OCI-LY7 (cell line): ENCODE measurements at regions not wholly inside any gene's neighbourhood (a gene's known extent, or its start where the extent isn't known, plus 50 kb on each side); places are given as distances from the start of the nearest gene placed in this dataset.

Experiments used
- BruUV-seq: library from RNA; stranded (reverse); fragments of 400-500 nt; replicated peaks from 2 replicates; lab custom pipeline; 2021; lab: Mats Ljungman, UMichigan
- CTCF ChIA-PET: fragments of 300-600 bp; sonication (Branson Sonifier 250); formaldehyde crosslinking; loops from one replicate; lab custom pipeline; 2022; ENCODE audit warnings: antibody characterized with exemption; ENCODE audit not compliant: unreplicated experiment; lab: Charles Lee
- POLR2A ChIA-PET: fragments of 300-600 bp; sonication (Branson Sonifier 250); formaldehyde crosslinking; loops from one replicate; lab custom pipeline; 2022; ENCODE audit warnings: antibody characterized with exemption; lab: Charles Lee
- DNase-seq: peaks from one replicate; pipeline ENCODE4 v3.0.0-alpha.2; 2015; ENCODE audit warnings: low spot score
- H2AFZ ChIP-seq: fragments of 200-600 bp; sonication (generic), shearing (Covaris generic); 2 replicates; pipeline ENCODE4 v1.6.1; 2014; ENCODE audit warnings: mild to moderate bottlenecking, antibody characterized with exemption, low read length, moderate library complexity
- H3K27ac ChIP-seq: fragments of 200-600 bp; sonication (generic); 2 replicates; pipeline ENCODE4 v1.5.1; 2014; ENCODE audit warnings: mixed run types, low read depth, mild to moderate bottlenecking, moderate library complexity, low read length, inconsistent platforms; ENCODE audit not compliant: poor library complexity, severe bottlenecking
- H3K36me3 ChIP-seq: fragments of 200-600 bp; sonication (generic); 2 replicates; pipeline ENCODE4 v1.6.1; 2014; ENCODE audit warnings: mild to moderate bottlenecking, antibody characterized with exemption, low read length, moderate library complexity, mixed read lengths; ENCODE audit not compliant: insufficient read depth
- H3K4me1 ChIP-seq: fragments of 200-600 bp; sonication (generic); 2 replicates; pipeline ENCODE4 v1.5.1; 2014; ENCODE audit warnings: mild to moderate bottlenecking, low read length; ENCODE audit not compliant: insufficient read depth, poor library complexity, severe bottlenecking
- H3K4me2 ChIP-seq: fragments of 200-600 bp; sonication (generic); 2 replicates; pipeline ENCODE4 v1.6.1; 2014; ENCODE audit warnings: mild to moderate bottlenecking, low read length
- H3K4me3 ChIP-seq: fragments of 200-600 bp; sonication (generic); 2 replicates; pipeline ENCODE4 v1.5.1; 2014; ENCODE audit warnings: mild to moderate bottlenecking, low read depth, low read length; ENCODE audit not compliant: poor library complexity, severe bottlenecking
- H3K79me2 ChIP-seq: fragments of 200-600 bp; sonication (generic); 2 replicates; pipeline ENCODE4 v1.6.1; 2016; ENCODE audit warnings: low read depth, mild to moderate bottlenecking, low read length, moderate library complexity, mixed read lengths; ENCODE audit not compliant: insufficient read depth
- H3K9me2 ChIP-seq: fragments of 200-600 bp; sonication (generic); 2 replicates; pipeline ENCODE4 v1.6.1; 2016; ENCODE audit warnings: mild to moderate bottlenecking, low read length, mixed read lengths; ENCODE audit not compliant: insufficient read depth
- H3K9me3 ChIP-seq: fragments of 200-600 bp; sonication (generic); 2 replicates; pipeline ENCODE4 v1.6.1; 2014; ENCODE audit warnings: mild to moderate bottlenecking, mixed run types, low read length, mixed read lengths
- H4K20me1 ChIP-seq: fragments of 200-600 bp; sonication (generic); 2 replicates; pipeline ENCODE4 v1.6.1; 2014; ENCODE audit warnings: mild to moderate bottlenecking, antibody characterized with exemption, low read length, moderate library complexity, mixed read lengths; ENCODE audit not compliant: insufficient read depth
- EZH2phosphoT487 ChIP-seq: fragments of 200-600 bp; sonication (generic); IDR thresholded peaks from 2 replicates; pipeline ENCODE4 v1.6.1; 2018; ENCODE audit warnings: low read depth, borderline replicate concordance, mild to moderate bottlenecking, mixed run types, antibody characterized with exemption, low read length, moderate library complexity, mixed read lengths
- intact Hi-C: fragments of 100-400 bp; cut with micrococcal nuclease; formaldehyde crosslinking; loops from one replicate; pipeline ENCODE4 v1.10.0; 2022; ENCODE audit not compliant: unreplicated experiment
- TF ChIP-seq, protein P1 (sequence below): fragments of 200-600 bp; sonication (generic); conservative IDR thresholded peaks from 2 replicates; pipeline ENCODE4 v1.5.1; 2014; ENCODE audit warnings: mild to moderate bottlenecking, antibody characterized with exemption, low read length, moderate library complexity, mixed read lengths

DNA sequence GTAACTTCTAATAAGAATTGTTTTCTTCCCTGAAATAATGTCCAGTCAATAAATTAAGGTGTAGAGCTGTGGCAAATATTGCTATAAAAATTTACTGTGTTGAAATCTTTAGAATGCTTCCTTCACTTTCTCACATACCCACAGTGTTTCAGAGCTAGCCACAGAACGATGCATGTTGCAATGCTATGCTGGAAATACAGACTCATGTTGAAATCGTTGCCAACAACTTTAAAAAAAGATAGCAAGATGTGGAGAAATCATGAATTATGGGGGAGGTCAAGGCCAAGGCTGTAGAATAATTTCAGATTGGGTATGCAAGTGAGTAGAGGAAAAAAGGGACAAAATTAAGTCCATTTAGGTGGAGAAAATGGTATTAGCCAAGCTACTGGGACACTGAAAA, 204.8 kb downstream of the VEGFC start:
- no peak overlapping the region for H3K4me3 ChIP-seq
- H3K36me3 ChIP-seq = no peaks in the 10 kb centered on the region
- H3K9me2 ChIP-seq = no peaks in the 10 kb centered on the region
- H4K20me1 ChIP-seq = no peaks in the 10 kb centered on the region
- no peaks in the 10 kb centered on the region for H3K79me2 ChIP-seq
- intact Hi-C loops = no loop called here
- POLR2A ChIA-PET = no interaction called here
- H3K9me3 ChIP-seq = no peaks in the 10 kb centered on the region
- DNase-seq = no peak
- H3K4me1 ChIP-seq = no peaks in the 10 kb centered on the region
- H3K27ac ChIP-seq = no peak overlapping the region
- CTCF ChIA-PET = no interaction called here
- no peak overlapping the region for H2AFZ ChIP-seq
- no peak overlapping the region for H3K4me2 ChIP-seq
- no TSS peak for BruUV-seq
- TF ChIP-seq, protein P1, sequence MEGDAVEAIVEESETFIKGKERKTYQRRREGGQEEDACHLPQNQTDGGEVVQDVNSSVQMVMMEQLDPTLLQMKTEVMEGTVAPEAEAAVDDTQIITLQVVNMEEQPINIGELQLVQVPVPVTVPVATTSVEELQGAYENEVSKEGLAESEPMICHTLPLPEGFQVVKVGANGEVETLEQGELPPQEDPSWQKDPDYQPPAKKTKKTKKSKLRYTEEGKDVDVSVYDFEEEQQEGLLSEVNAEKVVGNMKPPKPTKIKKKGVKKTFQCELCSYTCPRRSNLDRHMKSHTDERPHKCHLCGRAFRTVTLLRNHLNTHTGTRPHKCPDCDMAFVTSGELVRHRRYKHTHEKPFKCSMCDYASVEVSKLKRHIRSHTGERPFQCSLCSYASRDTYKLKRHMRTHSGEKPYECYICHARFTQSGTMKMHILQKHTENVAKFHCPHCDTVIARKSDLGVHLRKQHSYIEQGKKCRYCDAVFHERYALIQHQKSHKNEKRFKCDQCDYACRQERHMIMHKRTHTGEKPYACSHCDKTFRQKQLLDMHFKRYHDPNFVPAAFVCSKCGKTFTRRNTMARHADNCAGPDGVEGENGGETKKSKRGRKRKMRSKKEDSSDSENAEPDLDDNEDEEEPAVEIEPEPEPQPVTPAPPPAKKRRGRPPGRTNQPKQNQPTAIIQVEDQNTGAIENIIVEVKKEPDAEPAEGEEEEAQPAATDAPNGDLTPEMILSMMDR = no peak
- no peak for TF ChIP-seq EZH2phosphoT487

DNA sequence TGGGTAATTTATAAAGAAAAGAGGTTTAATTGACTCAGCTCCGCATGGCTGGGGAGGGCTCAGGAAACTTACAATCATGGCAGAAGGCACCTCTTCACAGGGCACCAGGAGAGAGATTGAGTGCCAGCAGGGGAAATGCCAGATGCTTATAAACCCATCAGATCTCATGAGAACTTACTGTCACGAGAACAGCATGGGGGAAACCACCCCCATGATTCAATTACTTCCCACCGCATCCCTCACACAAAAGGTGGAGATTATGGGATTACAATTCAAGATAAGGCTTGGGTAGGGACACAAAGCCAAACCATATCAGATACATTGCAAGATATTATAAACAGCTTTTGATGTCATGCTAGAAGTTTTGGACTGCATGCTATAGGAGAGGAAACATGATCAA, 204.3 kb downstream of the VEGFC start:
- Histone ChIP-seq H3K79me2 (no peaks in the 10 kb centered on the region), H3K4me3 (no peak overlapping the region), H4K20me1 (no peaks in the 10 kb centered on the region), H3K4me2 (no peak overlapping the region), H2AFZ (no peak overlapping the region), H3K4me1 (no peaks in the 10 kb centered on the region), H3K9me3 (no peaks in the 10 kb centered on the region), H3K27ac (no peak overlapping the region), H3K9me2 (no peaks in the 10 kb centered on the region), H3K36me3 (no peaks in the 10 kb centered on the region)
- no peak for TF ChIP-seq EZH2phosphoT487
- TF ChIP-seq, protein P1 = no peak
- ChIA-PET CTCF (no interaction called here), POLR2A (interaction anchor here (0.7 kb wide), 1 partner anchor 227 kb away, joined by 3 read pairs; no protein-coding TSS in a partner anchor)
- intact Hi-C loops = no loop called here
- BruUV-seq = no TSS peak
- no peak for DNase-seq

DNA sequence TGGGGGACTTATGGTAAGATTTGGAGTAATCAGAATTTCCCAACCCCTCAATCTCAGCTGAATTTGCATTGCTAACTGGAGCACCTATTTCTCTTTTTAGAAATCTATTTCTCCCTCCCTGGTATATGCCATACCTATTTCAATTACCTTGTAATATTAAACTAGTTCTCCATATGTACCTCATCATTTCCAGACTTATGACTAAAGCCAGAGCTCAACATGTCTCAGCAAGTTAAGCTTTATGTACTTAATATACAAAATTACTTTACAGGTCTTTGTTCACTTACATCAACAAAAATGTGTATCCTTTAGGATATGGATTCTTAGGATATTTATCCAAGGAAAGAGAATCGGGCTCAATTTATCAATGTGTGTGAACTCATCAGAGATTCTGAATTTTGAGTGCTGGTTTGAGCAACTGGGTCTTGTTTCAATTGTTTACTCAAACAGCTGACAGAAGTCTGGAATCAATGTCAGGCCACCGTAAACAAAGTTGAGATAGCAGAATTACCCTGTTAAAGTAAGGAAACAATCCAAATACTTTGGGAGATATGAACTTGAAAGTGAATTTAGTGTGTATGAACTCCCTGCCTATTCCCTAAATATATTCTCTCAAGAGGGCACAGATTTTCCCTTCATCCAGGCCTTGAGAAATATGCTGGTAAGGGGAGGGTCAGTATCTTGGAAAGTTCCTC, 199.6 kb downstream of the VEGFC start:
- CTCF ChIA-PET = no interaction called here
- no peak overlapping the region for H3K4me2 ChIP-seq
- no peaks in the 10 kb centered on the region for H4K20me1 ChIP-seq
- TF ChIP-seq EZH2phosphoT487 = no peak
- no peaks in the 10 kb centered on the region for H3K9me3 ChIP-seq
- no peak overlapping the region for H2AFZ ChIP-seq
- H3K4me3 ChIP-seq = no peak overlapping the region
- no peaks in the 10 kb centered on the region for H3K4me1 ChIP-seq
- no peak overlapping the region for H3K27ac ChIP-seq
- H3K9me2 ChIP-seq = no peaks in the 10 kb centered on the region
- BruUV-seq = no TSS peak
- intact Hi-C loops = no loop called here
- H3K79me2 ChIP-seq = no peaks in the 10 kb centered on the region
- POLR2A ChIA-PET = no interaction called here
- no peak for DNase-seq
- H3K36me3 ChIP-seq = no peaks in the 10 kb centered on the region
